ACC112 (cell line): ENCODE measurements at regions not wholly inside any gene's neighbourhood (a gene's known extent, or its start where the extent isn't known, plus 50 kb on each side); places are given as distances from the start of the nearest gene placed in this dataset.
"Not testable (repeated sequence)": the region's sequence is repeated elsewhere in the genome, so short reads cannot be mapped to it uniquely, and the experiment has no call there.

Experiments used
- H2AFZ ChIP-seq: fragments of 200-600 bp; sonication (generic); one replicate; pipeline ENCODE4 v1.6.0; 2017; ENCODE audit warnings: antibody characterized with exemption, low read length; ENCODE audit not compliant: unreplicated experiment
- H3K27ac ChIP-seq: fragments of 200-600 bp; sonication (generic); 2 replicates; pipeline ENCODE4 v1.5.1; 2014; ENCODE audit warnings: low read depth, mild to moderate bottlenecking, antibody characterized with exemption, low read length, moderate library complexity
- H3K27me3 ChIP-seq: fragments of 200-600 bp; sonication (generic); 2 replicates; pipeline ENCODE4 v1.6.1; 2014; ENCODE audit warnings: mild to moderate bottlenecking, antibody characterized with exemption, low read length, moderate library complexity, mixed read lengths; ENCODE audit not compliant: insufficient read depth
- H3K36me3 ChIP-seq: fragments of 200-600 bp; sonication (generic); 2 replicates; pipeline ENCODE4 v1.6.1; 2016; ENCODE audit warnings: mild to moderate bottlenecking, antibody characterized with exemption, low read length, moderate library complexity, mixed read lengths; ENCODE audit not compliant: insufficient read depth
- H3K4me1 ChIP-seq: fragments of 200-600 bp; sonication (generic); one replicate; pipeline ENCODE4 v1.6.1; 2016; ENCODE audit warnings: low read length, mixed read lengths; ENCODE audit not compliant: insufficient read depth, unreplicated experiment, control insufficient read depth
- H3K4me3 ChIP-seq: fragments of 200-600 bp; sonication (generic); 2 replicates; pipeline ENCODE4 v1.5.1; 2014; ENCODE audit warnings: mild to moderate bottlenecking, low read depth, low read length
- H3K79me2 ChIP-seq: fragments of 200-600 bp; sonication (generic); one replicate; pipeline ENCODE4 v1.6.0; 2016; ENCODE audit warnings: low read length; ENCODE audit not compliant: control insufficient read depth, unreplicated experiment, insufficient read depth

GRCh38 chr11:123321636-123322035 is 108.4 kb upstream of the GRAMD1B start:
- H3K4me1 ChIP-seq = no peaks in the 10 kb centered on the region
- no peak overlapping the region for H3K27ac ChIP-seq
- H3K27me3 ChIP-seq = peaks cover 77% of the 10 kb centered on the region
- no peaks in the 10 kb centered on the region for H3K36me3 ChIP-seq
- H3K4me3 ChIP-seq = no peak overlapping the region
- no peak overlapping the region for H2AFZ ChIP-seq
- no peaks in the 10 kb centered on the region for H3K79me2 ChIP-seq

- H3K4me1 ChIP-seq = no peaks in the 10 kb centered on the region
- no peaks in the 10 kb centered on the region for H3K79me2 ChIP-seq
- H3K4me3 ChIP-seq = no peak overlapping the region
- no peak overlapping the region for H3K27ac ChIP-seq
- no peak overlapping the region for H2AFZ ChIP-seq
- peaks cover 82% of the 10 kb centered on the region for H3K27me3 ChIP-seq
- no peaks in the 10 kb centered on the region for H3K36me3 ChIP-seq
Measured at GRCh38 chr11:123318623-123319022, 111.4 kb upstream of the GRAMD1B start.

DNA sequence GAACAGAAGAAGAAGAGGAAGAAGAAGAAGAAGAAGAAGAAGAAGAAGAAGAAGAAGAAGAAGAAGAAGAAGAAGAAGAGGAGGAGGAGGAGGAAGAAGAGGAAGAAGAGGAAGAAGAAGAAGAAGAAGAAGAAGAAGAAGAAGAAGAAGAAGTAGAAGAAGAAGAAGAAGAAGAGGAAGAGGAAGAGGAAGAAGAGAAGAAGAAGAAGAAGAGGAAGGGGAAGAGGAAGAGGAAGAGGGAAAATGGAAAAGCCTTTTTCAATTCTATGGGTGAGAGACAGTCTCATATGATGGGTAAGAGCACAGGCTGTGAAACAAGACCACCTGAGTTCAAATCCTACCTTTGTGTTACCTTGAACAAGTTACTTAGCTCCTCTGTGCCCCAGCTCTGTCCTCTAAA is 111.9 kb upstream of the GRAMD1B start:
- H3K79me2 ChIP-seq, H3K4me1 ChIP-seq, H2AFZ ChIP-seq, H3K36me3 ChIP-seq, H3K27ac ChIP-seq, H3K4me3 ChIP-seq: not testable (repeated sequence)
- peaks cover 84% of the 10 kb centered on the region for H3K27me3 ChIP-seq

DNA sequence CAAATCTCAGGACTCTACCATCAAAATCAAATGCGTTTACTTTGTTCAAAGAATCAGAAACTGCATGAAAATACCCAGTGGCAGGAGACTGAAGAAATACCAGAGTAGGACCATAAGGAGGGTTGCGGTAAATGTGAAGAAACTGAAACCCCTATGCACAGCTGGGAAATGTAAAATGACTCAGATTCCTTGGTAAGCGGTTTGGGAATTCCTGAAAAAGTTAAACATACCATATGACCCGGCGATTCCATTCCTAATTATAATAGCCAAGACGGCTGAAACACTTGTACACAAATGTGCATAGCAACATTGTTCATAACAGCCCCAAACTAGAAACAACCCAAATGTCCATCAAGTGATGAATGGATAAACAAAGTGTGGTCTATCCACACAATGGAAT is 114.1 kb upstream of the GRAMD1B start:
- H3K4me3 ChIP-seq = no peak overlapping the region
- H3K4me1 ChIP-seq = no peaks in the 10 kb centered on the region
- no peaks in the 10 kb centered on the region for H3K36me3 ChIP-seq
- peaks cover 80% of the 10 kb centered on the region for H3K27me3 ChIP-seq
- H2AFZ ChIP-seq = no peak overlapping the region
- no peaks in the 10 kb centered on the region for H3K79me2 ChIP-seq
- H3K27ac ChIP-seq = no peak overlapping the region

- peaks cover 76% of the 10 kb centered on the region for H3K27me3 ChIP-seq
- H3K4me3 ChIP-seq = no peak overlapping the region
- no peaks in the 10 kb centered on the region for H3K36me3 ChIP-seq
- no peaks in the 10 kb centered on the region for H3K79me2 ChIP-seq
- no peak overlapping the region for H2AFZ ChIP-seq
- H3K4me1 ChIP-seq = no peaks in the 10 kb centered on the region
- H3K27ac ChIP-seq = no peak overlapping the region
Measured at GRCh38 chr11:123314972-123315371, 115.1 kb upstream of the GRAMD1B start.

DNA sequence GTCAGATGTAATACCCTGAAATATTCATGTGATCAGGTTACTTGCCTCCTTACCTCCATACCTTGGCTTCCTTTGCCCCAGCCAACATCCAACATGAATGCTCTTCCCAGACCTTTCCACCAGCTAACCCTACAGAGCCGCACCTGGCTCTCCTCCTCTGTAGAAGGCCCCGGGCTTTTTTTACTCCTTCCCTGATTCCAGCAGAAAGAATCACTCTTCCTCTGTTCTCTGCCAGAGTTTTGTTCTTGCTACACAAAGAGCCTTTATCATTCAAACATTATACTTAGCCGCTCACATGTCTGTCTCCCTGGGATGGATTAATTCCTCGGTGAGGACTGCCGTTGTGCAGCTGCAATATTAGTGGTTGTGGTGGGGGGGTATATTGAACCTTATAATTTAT is 116.8 kb upstream of the GRAMD1B start:
- Histone ChIP-seq H3K27me3 (peaks cover 61% of the 10 kb centered on the region), H3K4me1 (no peaks in the 10 kb centered on the region), H2AFZ (no peak overlapping the region), H3K79me2 (no peaks in the 10 kb centered on the region), H3K36me3 (no peaks in the 10 kb centered on the region), H3K4me3 (no peak overlapping the region), H3K27ac (no peak overlapping the region)

- H3K4me3 ChIP-seq = no peak overlapping the region
- no peaks in the 10 kb centered on the region for H3K36me3 ChIP-seq
- peaks cover under 1% of the 10 kb centered on the region for H3K4me1 ChIP-seq
- no peak overlapping the region for H3K27ac ChIP-seq
- H3K27me3 ChIP-seq = peaks cover 19% of the 10 kb centered on the region
- H2AFZ ChIP-seq = no peak overlapping the region
- H3K79me2 ChIP-seq = no peaks in the 10 kb centered on the region
Measured at GRCh38 chr11:123308077-123308476, 113.0 kb upstream of the CLMP start.

GRCh38 chr11:123307276-123307675 is 112.2 kb upstream of the CLMP start:
- no peak overlapping the region for H3K4me3 ChIP-seq
- H3K4me1 ChIP-seq = peaks cover 9% of the 10 kb centered on the region
- no peak overlapping the region for H2AFZ ChIP-seq
- H3K36me3 ChIP-seq = no peaks in the 10 kb centered on the region
- no peaks in the 10 kb centered on the region for H3K79me2 ChIP-seq
- peaks cover 11% of the 10 kb centered on the region for H3K27me3 ChIP-seq
- no peak overlapping the region for H3K27ac ChIP-seq

DNA sequence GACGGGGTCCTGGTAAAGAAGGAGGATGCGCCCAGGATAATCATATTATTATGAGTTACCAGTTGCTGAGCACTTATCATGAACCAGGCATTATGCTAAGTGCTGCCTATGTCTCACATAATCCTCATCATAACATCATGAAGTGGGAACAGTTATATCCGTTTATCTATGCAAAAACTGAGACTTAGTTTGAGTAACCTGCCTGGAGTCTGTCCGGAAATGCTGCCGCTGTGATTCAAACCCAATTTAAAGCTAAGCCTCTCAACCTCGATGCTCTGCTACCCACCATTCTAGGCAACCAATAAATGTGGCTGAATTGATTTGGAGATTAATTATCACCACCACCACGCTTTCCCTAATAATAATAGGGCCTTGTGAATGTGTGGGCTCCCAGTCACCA is 111.5 kb upstream of the CLMP start:
- no peaks in the 10 kb centered on the region for H3K79me2 ChIP-seq
- no peaks in the 10 kb centered on the region for H3K36me3 ChIP-seq
- peaks cover 11% of the 10 kb centered on the region for H3K27me3 ChIP-seq
- no peak overlapping the region for H3K4me3 ChIP-seq
- H3K4me1 ChIP-seq = peaks cover 14% of the 10 kb centered on the region
- no peak overlapping the region for H3K27ac ChIP-seq
- no peak overlapping the region for H2AFZ ChIP-seq

GRCh38 chr11:123305601-123306375 is 110.7 kb upstream of the CLMP start:
- peaks cover 6% of the 10 kb centered on the region; the same call in 1 of the 2 replicates for H3K27me3 ChIP-seq
- H3K79me2 ChIP-seq = no peaks in the 10 kb centered on the region
- peaks cover 18% of the 10 kb centered on the region for H3K4me1 ChIP-seq
- no peak overlapping the region for H2AFZ ChIP-seq
- no peaks in the 10 kb centered on the region for H3K36me3 ChIP-seq
- H3K27ac ChIP-seq = no peak overlapping the region
- no peak overlapping the region for H3K4me3 ChIP-seq

GRCh38 chr11:123304828-123305466 is 109.9 kb upstream of the CLMP start:
- Histone ChIP-seq H3K27me3 (no peaks in the 10 kb centered on the region), H3K36me3 (no peaks in the 10 kb centered on the region), H3K79me2 (no peaks in the 10 kb centered on the region), H2AFZ (no peak overlapping the region), H3K4me1 (peaks cover 18% of the 10 kb centered on the region), H3K4me3 (no peak overlapping the region), H3K27ac (no peak overlapping the region)
